ENCODE measurements at regions not wholly inside any gene's neighbourhood (a gene's known extent, or its start where the extent isn't known, plus 50 kb on each side); places are given as distances from the start of the nearest gene placed in this dataset.

DNA sequence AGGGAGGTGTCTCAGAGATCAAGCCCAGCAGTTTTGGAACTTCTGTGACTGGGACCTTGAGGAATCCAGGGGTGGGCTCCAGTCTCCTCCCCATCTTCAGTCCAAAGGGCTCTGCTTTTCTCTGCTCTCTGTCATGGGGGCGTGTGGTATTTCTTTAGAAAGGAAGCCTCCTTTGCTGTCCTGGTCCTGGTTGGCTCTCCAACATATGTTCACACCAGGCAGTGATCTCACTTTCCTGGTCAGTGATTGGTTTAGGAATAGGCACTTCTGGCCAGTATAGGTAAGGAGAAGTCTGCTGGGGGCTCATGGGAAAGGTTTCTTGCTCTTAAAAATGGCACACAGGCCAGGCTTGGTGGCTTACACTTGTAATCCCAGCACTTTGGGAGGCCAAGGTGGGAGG is 115.5 kb upstream of the HAAO start:
- Histone ChIP-seq H3K27me3 (ENCODE audit: control insufficient read depth, insufficient read depth, low read length, poor library complexity, severe bottlenecking) (no peaks in the 10 kb centered on the region), H3K36me3 (ENCODE audit: control insufficient read depth, insufficient read depth, low read length) (no peaks in the 10 kb centered on the region), H3K9me3 (ENCODE audit: control insufficient read depth, low read length) (no peaks in the 10 kb centered on the region), H3K4me1 (ENCODE audit: control insufficient read depth, insufficient read depth, low read length) (peaks cover 26% of the 10 kb centered on the region), H3K4me3 (ENCODE audit: insufficient read depth, low read depth, low read length) (no peak overlapping the region), H3K27ac (ENCODE audit: insufficient read depth, low read depth, low read length, poor library complexity, severe bottlenecking) (no peak overlapping the region)
- 85 to 90% methylated on average over 1 of the region's 1 CpG for WGBS, 2 experiments

DNA sequence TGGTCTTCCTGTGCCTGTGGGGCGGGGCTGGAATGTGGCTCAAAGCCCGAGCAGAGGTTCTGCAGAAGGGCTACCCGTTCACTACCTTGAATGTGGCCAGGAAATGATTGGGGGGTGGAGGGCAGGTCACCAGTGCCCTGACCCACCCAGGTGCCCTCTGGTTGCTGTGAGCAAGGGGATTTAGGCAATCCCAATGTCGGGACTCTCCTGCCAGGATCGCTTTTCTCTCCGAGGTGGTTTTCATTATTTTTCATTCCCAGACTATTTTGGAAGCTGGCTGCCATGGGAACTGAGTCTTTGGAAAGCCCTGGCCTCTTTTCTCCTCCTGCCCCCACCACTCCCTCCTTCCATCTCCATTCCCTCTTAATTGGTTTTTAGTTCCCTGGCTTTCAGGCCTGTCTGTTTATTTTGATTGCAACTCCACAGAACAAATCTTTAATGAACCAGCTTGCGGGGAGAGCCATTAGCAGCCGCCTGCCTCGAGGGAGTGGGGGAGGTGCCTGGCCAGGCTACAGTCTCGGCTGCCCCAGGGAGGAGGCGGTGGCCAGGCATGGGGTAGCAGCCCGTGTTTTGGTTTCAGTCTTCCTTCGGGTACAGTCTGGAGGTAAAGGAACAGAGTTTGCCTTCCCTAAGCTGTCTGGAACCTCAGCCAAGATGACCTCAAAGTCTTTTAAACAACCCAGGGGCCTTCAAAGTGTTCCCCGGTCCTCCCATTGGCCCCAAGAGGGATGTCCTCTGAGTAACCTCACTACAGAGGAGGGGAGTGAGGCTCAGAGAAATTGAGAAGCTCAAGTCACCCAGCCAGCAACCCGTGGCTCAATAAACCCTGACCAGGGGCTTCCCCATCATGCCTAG is 114.4 kb upstream of the HAAO start:
- no peaks in the 10 kb centered on the region for H3K27me3 ChIP-seq (ENCODE audit: control insufficient read depth, insufficient read depth, low read length, poor library complexity, severe bottlenecking)
- WGBS, 2 experiments: 36 to 40% methylated on average over 15 of the region's 15 CpGs
- H3K27ac ChIP-seq (ENCODE audit: insufficient read depth, low read depth, low read length, poor library complexity, severe bottlenecking): peak overlapping the region; percentile 69
- H3K4me1 ChIP-seq (ENCODE audit: control insufficient read depth, insufficient read depth, low read length): peaks cover 26% of the 10 kb centered on the region
- no peaks in the 10 kb centered on the region for H3K36me3 ChIP-seq (ENCODE audit: control insufficient read depth, insufficient read depth, low read length)
- H3K4me3 ChIP-seq (ENCODE audit: insufficient read depth, low read depth, low read length): no peak overlapping the region
- H3K9me3 ChIP-seq (ENCODE audit: control insufficient read depth, low read length): no peaks in the 10 kb centered on the region

DNA sequence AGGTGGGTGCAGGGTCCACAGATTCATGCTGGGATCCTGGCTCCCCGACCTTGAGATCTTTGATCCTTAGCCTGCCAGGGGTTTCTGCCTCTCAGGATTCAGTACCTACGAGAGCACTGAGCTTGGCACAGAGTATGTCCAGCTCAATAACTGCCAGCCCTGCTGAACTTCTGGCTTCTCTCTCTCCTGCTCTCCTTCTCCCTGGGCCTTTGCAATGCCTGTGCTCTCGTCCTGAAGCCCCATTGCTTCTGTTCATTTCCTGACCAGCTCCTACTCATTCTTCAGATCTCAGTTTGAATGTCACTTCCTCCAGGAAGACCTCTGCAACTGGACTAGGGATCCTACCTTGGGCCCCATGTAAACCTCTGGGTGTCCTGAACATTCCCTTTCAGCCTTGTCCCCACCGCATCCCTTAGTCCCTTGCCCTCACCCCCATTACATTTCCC is 113.8 kb upstream of the HAAO start:
- WGBS, 2 experiments: 86 to 90% methylated on average over 4 of the region's 4 CpGs
- no peak overlapping the region for H3K4me3 ChIP-seq (ENCODE audit: insufficient read depth, low read depth, low read length)
- H3K36me3 ChIP-seq (ENCODE audit: control insufficient read depth, insufficient read depth, low read length): no peaks in the 10 kb centered on the region

DNA sequence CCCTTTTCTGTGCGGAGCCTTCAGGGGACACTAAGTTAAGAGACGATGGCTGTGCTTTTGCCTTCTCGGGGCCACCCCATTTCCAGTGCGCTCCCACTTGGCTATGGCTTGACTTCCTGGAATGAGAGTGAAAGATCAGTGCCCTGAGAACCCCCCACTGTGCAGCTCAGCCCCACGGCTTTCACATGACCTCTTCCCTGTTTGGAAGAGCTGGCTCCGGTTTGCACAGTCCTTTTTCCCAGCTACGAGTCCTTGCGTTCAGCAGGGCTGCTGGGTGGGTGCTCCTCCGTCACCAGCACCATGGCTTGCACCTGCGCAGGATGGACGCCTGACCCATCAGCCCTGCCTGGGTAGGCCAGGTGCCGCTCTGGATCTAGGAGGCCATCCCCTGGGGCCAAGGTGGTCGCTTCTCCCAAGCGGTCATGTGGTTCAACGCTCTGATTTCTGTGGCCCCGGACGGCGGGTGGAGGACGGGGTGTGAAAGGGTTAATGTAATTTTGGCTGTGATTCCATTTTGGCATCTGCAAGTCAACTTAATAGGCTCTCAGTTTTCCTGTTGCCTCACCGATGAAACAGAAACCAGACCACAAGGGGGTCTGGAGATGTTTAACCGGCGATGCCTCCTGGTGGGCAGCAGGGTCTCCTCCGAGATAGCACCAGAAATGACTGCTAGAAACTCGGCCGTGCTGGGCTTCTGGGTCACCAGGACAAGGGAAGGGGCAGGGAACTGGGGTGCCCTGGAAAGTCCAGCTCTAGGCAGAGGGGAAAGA is 113.1 kb upstream of the HAAO start:
- Histone ChIP-seq H3K4me1 (ENCODE audit: control insufficient read depth, insufficient read depth, low read length) (peaks cover 26% of the 10 kb centered on the region), H3K27me3 (ENCODE audit: control insufficient read depth, insufficient read depth, low read length, poor library complexity, severe bottlenecking) (no peaks in the 10 kb centered on the region), H3K36me3 (ENCODE audit: control insufficient read depth, insufficient read depth, low read length) (no peaks in the 10 kb centered on the region), H3K27ac (ENCODE audit: insufficient read depth, low read depth, low read length, poor library complexity, severe bottlenecking) (no peak overlapping the region), H3K4me3 (ENCODE audit: insufficient read depth, low read depth, low read length) (no peak overlapping the region), H3K9me3 (ENCODE audit: control insufficient read depth, low read length) (no peaks in the 10 kb centered on the region)
- 87% methylated on average over 25 of the region's 25 CpGs for WGBS, 2 experiments

More for the DNA sequence above, 113.8 kb upstream of the HAAO start:
- H3K27ac ChIP-seq (ENCODE audit: insufficient read depth, low read depth, low read length, poor library complexity, severe bottlenecking): no peak overlapping the region
- H3K9me3 ChIP-seq (ENCODE audit: control insufficient read depth, low read length): no peaks in the 10 kb centered on the region
- H3K4me1 ChIP-seq (ENCODE audit: control insufficient read depth, insufficient read depth, low read length): peaks cover 26% of the 10 kb centered on the region
- no peaks in the 10 kb centered on the region for H3K27me3 ChIP-seq (ENCODE audit: control insufficient read depth, insufficient read depth, low read length, poor library complexity, severe bottlenecking)

DNA sequence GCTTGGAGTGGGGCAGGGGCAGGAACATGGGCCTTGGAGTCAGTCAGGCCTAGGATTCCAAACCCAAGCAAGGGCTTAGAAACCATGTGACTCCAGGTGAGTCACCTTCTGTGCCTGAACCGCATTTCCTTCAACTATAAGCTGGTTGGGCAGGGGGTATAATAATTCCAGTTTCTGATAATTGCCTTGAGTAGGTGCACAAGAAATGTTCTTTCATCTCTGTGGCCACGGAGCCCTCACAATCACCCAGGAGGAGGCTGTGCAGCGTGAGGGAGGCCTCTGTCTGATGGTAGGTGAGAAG is 112.1 kb upstream of the HAAO start:
- WGBS, 2 experiments: 95 to 99% methylated on average over 3 of the region's 3 CpGs
- peaks cover 26% of the 10 kb centered on the region for H3K4me1 ChIP-seq (ENCODE audit: control insufficient read depth, insufficient read depth, low read length)

DNA sequence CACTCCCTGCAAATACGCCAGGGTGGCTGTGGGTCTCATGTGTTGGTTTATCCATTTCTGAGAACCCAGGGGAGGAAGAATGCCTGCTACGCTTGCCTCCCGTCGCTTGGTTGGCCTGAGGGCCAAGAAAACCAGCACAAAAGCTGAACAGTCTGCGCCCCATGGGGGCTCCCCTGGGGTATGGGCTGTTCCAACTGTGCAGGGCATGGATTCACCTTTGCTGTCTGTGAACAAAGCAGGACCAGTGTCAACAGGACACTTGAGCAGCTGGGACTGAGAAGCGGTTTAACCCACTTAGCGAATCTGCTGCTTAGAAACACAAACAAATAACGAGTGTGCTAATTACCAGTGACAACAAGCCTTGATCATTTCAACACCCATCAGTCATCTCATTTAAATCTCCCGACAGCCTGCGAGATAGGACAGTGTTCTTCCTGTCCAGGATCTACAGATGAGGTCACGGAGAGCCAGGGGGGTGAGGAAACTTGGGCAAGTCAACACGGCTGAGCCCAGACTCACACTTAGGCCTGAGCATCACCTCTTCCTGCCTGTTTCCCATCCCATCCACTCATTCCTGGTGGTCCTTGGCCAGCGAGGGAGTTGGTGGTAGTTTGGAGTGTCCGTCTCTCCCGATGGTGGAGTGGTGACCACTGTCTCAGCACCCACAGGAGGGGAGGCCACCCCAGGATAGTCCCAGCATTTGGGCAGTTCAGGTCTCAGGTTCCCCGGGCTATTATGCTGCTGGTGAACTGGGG is 111.6 kb upstream of the HAAO start:
- Histone ChIP-seq H3K27me3 (ENCODE audit: control insufficient read depth, insufficient read depth, low read length, poor library complexity, severe bottlenecking) (no peaks in the 10 kb centered on the region), H3K36me3 (ENCODE audit: control insufficient read depth, insufficient read depth, low read length) (no peaks in the 10 kb centered on the region), H3K4me1 (ENCODE audit: control insufficient read depth, insufficient read depth, low read length) (peaks cover 26% of the 10 kb centered on the region), H3K27ac (ENCODE audit: insufficient read depth, low read depth, low read length, poor library complexity, severe bottlenecking) (no peak overlapping the region), H3K4me3 (ENCODE audit: insufficient read depth, low read depth, low read length) (no peak overlapping the region), H3K9me3 (ENCODE audit: control insufficient read depth, low read length) (no peaks in the 10 kb centered on the region)
- WGBS, 2 experiments: 87 to 89% methylated on average over 16 of the region's 16 CpGs

More for the DNA sequence above, 112.1 kb upstream of the HAAO start:
- no peaks in the 10 kb centered on the region for H3K9me3 ChIP-seq (ENCODE audit: control insufficient read depth, low read length)
- no peaks in the 10 kb centered on the region for H3K36me3 ChIP-seq (ENCODE audit: control insufficient read depth, insufficient read depth, low read length)
- H3K4me3 ChIP-seq (ENCODE audit: insufficient read depth, low read depth, low read length): no peak overlapping the region
- H3K27me3 ChIP-seq (ENCODE audit: control insufficient read depth, insufficient read depth, low read length, poor library complexity, severe bottlenecking): no peaks in the 10 kb centered on the region
- H3K27ac ChIP-seq (ENCODE audit: insufficient read depth, low read depth, low read length, poor library complexity, severe bottlenecking): no peak overlapping the region

DNA sequence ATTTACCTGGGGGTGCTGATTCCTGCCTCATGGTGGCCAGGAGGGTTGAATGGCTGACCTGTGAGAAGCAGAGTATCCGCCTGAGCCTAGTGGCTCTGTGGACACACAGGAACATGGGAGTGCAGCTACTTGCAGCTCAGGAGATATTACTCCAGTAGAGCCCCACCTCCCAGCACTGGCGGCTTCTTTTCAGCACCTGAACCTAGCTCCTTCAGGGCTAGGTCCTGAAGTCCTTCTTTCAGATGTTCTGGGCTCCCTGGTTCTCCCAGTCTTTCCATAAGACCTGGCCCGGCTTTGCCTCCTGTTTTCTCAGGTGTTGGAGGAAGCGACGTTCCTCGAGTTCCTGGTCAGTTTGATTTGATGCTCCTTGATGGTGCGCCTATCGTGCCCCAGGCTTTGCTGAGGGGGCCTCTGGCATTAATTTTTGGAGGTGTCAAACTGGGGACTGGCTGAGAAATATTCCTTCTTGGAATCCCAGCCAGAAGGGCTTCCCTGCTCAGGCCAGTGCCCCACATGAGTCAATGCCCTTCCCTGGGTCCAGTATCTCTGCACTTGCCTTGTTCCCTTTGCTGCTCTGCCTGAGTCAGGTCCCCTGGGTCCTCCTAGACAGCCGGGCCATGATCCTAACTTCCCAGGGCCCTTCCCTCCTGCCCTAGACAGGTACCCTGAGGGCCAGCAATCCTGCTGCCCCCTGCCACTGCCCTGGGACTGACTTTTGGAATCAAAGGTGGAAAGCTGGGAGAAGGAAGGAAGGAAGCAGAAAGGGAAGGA is 110.7 kb upstream of the HAAO start:
- no peaks in the 10 kb centered on the region for H3K27me3 ChIP-seq (ENCODE audit: control insufficient read depth, insufficient read depth, low read length, poor library complexity, severe bottlenecking)
- no peak overlapping the region for H3K4me3 ChIP-seq (ENCODE audit: insufficient read depth, low read depth, low read length)
- no peak overlapping the region for H3K27ac ChIP-seq (ENCODE audit: insufficient read depth, low read depth, low read length, poor library complexity, severe bottlenecking)
- 95 to 98% methylated on average over 9 of the region's 9 CpGs for WGBS, 2 experiments
- peaks cover 26% of the 10 kb centered on the region for H3K4me1 ChIP-seq (ENCODE audit: control insufficient read depth, insufficient read depth, low read length)
- no peaks in the 10 kb centered on the region for H3K36me3 ChIP-seq (ENCODE audit: control insufficient read depth, insufficient read depth, low read length)
- H3K9me3 ChIP-seq (ENCODE audit: control insufficient read depth, low read length): no peaks in the 10 kb centered on the region

DNA sequence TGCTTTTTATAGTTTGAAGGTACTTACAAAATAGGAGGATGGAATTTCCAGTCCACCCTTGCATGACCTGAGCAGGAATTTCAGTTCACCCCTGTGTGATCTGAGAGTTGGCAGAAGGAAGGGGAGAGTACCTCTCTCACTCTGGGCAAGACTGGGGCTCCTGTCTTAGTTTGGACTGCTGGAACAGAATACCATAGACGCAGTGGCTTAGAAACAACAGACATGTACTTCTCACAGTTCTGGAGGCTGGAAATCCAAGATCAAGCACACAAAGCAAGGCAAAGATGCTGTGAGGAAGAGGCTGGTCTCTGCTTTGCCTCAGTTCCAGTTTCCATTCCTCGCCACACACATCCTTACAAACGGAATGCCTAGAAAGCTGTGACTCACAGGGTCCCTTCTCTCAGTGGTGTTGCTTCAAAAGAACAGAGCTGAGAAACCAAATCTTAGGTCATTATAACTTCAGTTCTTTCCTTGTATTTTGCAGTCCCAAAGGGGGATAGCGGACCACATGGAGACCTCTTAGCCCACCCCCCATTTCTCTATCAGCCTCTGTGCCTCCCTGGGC is 108.8 kb upstream of the HAAO start:
- peaks cover 8% of the 10 kb centered on the region for H3K4me1 ChIP-seq (ENCODE audit: control insufficient read depth, insufficient read depth, low read length)
- no peaks in the 10 kb centered on the region for H3K9me3 ChIP-seq (ENCODE audit: control insufficient read depth, low read length)
- no peaks in the 10 kb centered on the region for H3K27me3 ChIP-seq (ENCODE audit: control insufficient read depth, insufficient read depth, low read length, poor library complexity, severe bottlenecking)
- H3K27ac ChIP-seq (ENCODE audit: insufficient read depth, low read depth, low read length, poor library complexity, severe bottlenecking): no peak overlapping the region
- 86 to 90% methylated on average over 4 of the region's 4 CpGs for WGBS, 2 experiments
- no peak overlapping the region for H3K4me3 ChIP-seq (ENCODE audit: insufficient read depth, low read depth, low read length)
- H3K36me3 ChIP-seq (ENCODE audit: control insufficient read depth, insufficient read depth, low read length): no peaks in the 10 kb centered on the region

DNA sequence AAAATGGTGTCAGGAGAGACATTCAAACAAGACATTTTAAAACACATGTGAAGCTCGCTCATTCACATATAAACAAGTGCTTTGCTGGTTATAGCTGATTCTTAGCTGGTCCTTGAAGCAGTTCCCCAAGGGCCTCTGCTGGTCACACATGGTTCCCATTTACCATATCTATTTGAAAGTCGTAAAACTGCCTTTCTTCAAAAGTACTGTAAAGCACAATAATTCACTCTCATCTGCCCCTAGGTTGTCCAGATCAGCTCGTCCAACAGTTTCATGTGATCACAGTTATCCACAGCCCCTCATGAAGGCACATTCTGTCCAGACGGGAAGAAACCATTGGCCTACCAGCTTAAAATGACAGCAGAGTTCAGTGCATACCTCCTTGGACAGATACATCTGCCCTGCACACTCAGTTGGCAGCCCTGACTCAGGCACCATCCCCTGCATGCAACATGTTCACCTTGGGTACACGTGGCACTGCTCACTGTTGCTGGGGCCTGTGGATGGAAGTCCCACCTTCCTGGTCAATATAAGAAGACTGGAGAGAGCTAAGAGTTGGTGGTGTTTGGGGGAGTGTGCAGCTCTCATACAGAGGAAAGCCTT is 108.0 kb upstream of the HAAO start:
- no peak overlapping the region for H3K27ac ChIP-seq (ENCODE audit: insufficient read depth, low read depth, low read length, poor library complexity, severe bottlenecking)
- H3K36me3 ChIP-seq (ENCODE audit: control insufficient read depth, insufficient read depth, low read length): no peaks in the 10 kb centered on the region
- 89 to 92% methylated on average over 5 of the region's 5 CpGs for WGBS, 2 experiments
- H3K4me3 ChIP-seq (ENCODE audit: insufficient read depth, low read depth, low read length): no peak overlapping the region
- no peaks in the 10 kb centered on the region for H3K9me3 ChIP-seq (ENCODE audit: control insufficient read depth, low read length)
- peaks cover under 1% of the 10 kb centered on the region for H3K4me1 ChIP-seq (ENCODE audit: control insufficient read depth, insufficient read depth, low read length)
- no peaks in the 10 kb centered on the region for H3K27me3 ChIP-seq (ENCODE audit: control insufficient read depth, insufficient read depth, low read length, poor library complexity, severe bottlenecking)
